NCI-H2081 (cell line): ENCODE measurements at regions not wholly inside any gene's neighbourhood (a gene's known extent, or its start where the extent isn't known, plus 50 kb on each side); places are given as distances from the start of the nearest gene placed in this dataset.

Experiments
- DNase-seq, 2 experiments: peaks; one replicate each; lab custom pipeline; 2025; lab: John Stamatoyannopoulos, UW

GRCh38 chr5:143761663-143762062 lies 50.3 kb upstream of the HMHB1 start:
- DNase-seq, result no peak

- no peak for DNase-seq
Measured at GRCh38 chr5:143760755-143761154, 51.2 kb upstream of the HMHB1 start.

- no peak for DNase-seq
Measured at GRCh38 chr5:143760131-143760505, 51.8 kb upstream of the HMHB1 start.

- no peak for DNase-seq
Measured at GRCh38 chr5:143759396-143760130, 52.4 kb upstream of the HMHB1 start.

- DNase-seq, result no peak
Measured at GRCh38 chr5:143758750-143759149, 53.2 kb upstream of the HMHB1 start.

GRCh38 chr5:143758015-143758414 lies 53.9 kb upstream of the HMHB1 start:
- no peak for DNase-seq

GRCh38 chr5:143757116-143757515 lies 54.8 kb upstream of the HMHB1 start:
- DNase-seq, result no peak

GRCh38 chr5:143755966-143756365 lies 56.0 kb upstream of the HMHB1 start:
- DNase-seq, result no peak

- DNase-seq, result no peak
Measured at GRCh38 chr5:143752165-143752850, 59.7 kb upstream of the HMHB1 start.

- no peak for DNase-seq
Measured at GRCh38 chr5:143751342-143751741, 60.6 kb upstream of the HMHB1 start.

- no peak for DNase-seq
Measured at GRCh38 chr5:143749581-143750205, 62.3 kb upstream of the HMHB1 start.

GRCh38 chr5:143748516-143748915 lies 63.4 kb upstream of the HMHB1 start:
- no peak for DNase-seq

GRCh38 chr5:143742951-143743350 lies 69.0 kb upstream of the HMHB1 start:
- no peak for DNase-seq

- DNase-seq, result no peak
Measured at GRCh38 chr5:143741421-143741820, 70.5 kb upstream of the HMHB1 start.

- no peak for DNase-seq
Measured at GRCh38 chr5:143740956-143741355, 71.0 kb upstream of the HMHB1 start.

GRCh38 chr5:143739746-143740145 lies 72.2 kb upstream of the HMHB1 start:
- no peak for DNase-seq

- DNase-seq, result no peak
Measured at GRCh38 chr5:143738417-143739401, 73.3 kb upstream of the HMHB1 start.

GRCh38 chr5:143737062-143737461 lies 74.9 kb upstream of the HMHB1 start:
- no peak for DNase-seq

- DNase-seq, result no peak
Measured at GRCh38 chr5:143734456-143734780, 77.5 kb upstream of the HMHB1 start.

- no peak for DNase-seq
Measured at GRCh38 chr5:143733665-143734455, 78.1 kb upstream of the HMHB1 start.

- no peak for DNase-seq
Measured at GRCh38 chr5:143732402-143732801, 79.6 kb upstream of the HMHB1 start.
